ENCODE measurements at regions not wholly inside any gene's neighbourhood (a gene's known extent, or its start where the extent isn't known, plus 50 kb on each side); places are given as distances from the start of the nearest gene placed in this dataset.

DNA sequence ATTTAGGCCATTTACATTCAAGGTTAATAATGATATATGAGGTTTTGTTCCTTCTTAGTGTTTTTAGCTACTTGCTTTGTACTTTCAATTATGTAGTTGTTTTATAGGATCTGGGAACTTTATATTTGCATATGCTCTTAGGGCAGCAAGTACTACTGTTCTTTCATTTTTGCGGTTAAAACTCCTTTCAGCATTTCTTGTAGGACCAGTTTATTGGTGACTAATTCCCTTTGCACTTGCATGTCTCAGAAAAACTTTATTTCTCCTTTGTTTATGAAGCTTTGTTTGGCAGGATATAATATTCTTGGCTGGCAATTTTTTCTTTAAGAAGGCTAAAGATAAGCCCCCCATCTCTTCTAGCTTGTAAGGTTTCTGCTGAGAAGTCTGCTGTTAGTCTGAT is 131.3 kb upstream of the CDH8 start:
- no peak overlapping the region for H3K4me3 ChIP-seq (ENCODE audit: low read depth, low read length)
- no peak for DNase-seq (ENCODE audit: low read depth, low spot score)
- in situ Hi-C loops (cut with HindIII; ENCODE audit: low sequenced_read_pairs) = no loop called here
- TF ChIP-seq, protein P1, sequence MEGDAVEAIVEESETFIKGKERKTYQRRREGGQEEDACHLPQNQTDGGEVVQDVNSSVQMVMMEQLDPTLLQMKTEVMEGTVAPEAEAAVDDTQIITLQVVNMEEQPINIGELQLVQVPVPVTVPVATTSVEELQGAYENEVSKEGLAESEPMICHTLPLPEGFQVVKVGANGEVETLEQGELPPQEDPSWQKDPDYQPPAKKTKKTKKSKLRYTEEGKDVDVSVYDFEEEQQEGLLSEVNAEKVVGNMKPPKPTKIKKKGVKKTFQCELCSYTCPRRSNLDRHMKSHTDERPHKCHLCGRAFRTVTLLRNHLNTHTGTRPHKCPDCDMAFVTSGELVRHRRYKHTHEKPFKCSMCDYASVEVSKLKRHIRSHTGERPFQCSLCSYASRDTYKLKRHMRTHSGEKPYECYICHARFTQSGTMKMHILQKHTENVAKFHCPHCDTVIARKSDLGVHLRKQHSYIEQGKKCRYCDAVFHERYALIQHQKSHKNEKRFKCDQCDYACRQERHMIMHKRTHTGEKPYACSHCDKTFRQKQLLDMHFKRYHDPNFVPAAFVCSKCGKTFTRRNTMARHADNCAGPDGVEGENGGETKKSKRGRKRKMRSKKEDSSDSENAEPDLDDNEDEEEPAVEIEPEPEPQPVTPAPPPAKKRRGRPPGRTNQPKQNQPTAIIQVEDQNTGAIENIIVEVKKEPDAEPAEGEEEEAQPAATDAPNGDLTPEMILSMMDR (IDR thresholded peaks at IDR 0.05; ENCODE audit: low read depth, low read length) = no peak

GRCh38 chr16:62157544-62157943 is 121.3 kb upstream of the CDH8 start:
- no peak for DNase-seq (ENCODE audit: low read depth, low spot score)
- in situ Hi-C loops (cut with HindIII; ENCODE audit: low sequenced_read_pairs) = no loop called here
- TF ChIP-seq, protein P1 (IDR thresholded peaks at IDR 0.05; ENCODE audit: low read depth, low read length) = no peak
- no peak overlapping the region for H3K4me3 ChIP-seq (ENCODE audit: low read depth, low read length)

DNA sequence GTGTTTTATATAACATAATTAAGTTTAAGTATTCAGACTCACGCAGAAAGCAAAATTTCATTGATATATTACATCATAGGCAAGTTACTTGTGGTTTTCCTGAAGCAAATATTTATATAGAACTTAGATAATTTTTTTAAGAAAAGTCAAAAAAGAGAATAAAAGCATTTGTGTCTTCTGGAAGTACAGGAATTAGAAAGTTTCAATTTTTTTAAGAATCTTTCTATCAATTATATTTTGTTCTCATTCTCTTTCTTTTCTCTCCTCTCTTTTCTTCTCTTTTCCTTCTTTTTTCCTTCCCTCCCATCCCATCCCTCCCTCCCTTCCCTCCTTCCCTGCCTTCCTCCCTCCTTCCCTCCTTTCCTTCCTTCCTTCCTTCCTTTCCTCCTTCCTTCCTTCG is 120.7 kb upstream of the CDH8 start:
- no peak overlapping the region for H3K4me3 ChIP-seq (ENCODE audit: low read depth, low read length)
- TF ChIP-seq, protein P1 (IDR thresholded peaks at IDR 0.05; ENCODE audit: low read depth, low read length) = no peak
- in situ Hi-C loops (cut with HindIII; ENCODE audit: low sequenced_read_pairs) = no loop called here
- no peak for DNase-seq (ENCODE audit: low read depth, low spot score)

- in situ Hi-C loops (cut with HindIII; ENCODE audit: low sequenced_read_pairs) = no loop called here
- TF ChIP-seq, protein P1 (IDR thresholded peaks at IDR 0.05; ENCODE audit: low read depth, low read length) = no peak
- no peak overlapping the region for H3K4me3 ChIP-seq (ENCODE audit: low read depth, low read length)
- peak; percentile 18 for DNase-seq (ENCODE audit: low read depth, low spot score)
These were observed 113.4 kb upstream of the CDH8 start for GRCh38 chr16:62149631-62150030.

- TF ChIP-seq, protein P1 (IDR thresholded peaks at IDR 0.05; ENCODE audit: low read depth, low read length) = no peak
- in situ Hi-C loops (cut with HindIII; ENCODE audit: low sequenced_read_pairs) = no loop called here
- no peak overlapping the region for H3K4me3 ChIP-seq (ENCODE audit: low read depth, low read length)
- DNase-seq (ENCODE audit: low read depth, low spot score) = no peak
These were observed 101.8 kb upstream of the CDH8 start for GRCh38 chr16:62137996-62138395.

- in situ Hi-C loops (cut with HindIII; ENCODE audit: low sequenced_read_pairs) = no loop called here
These were observed 99.7 kb upstream of the CDH8 start for GRCh38 chr16:62135911-62136310.

More at GRCh38 chr16:62135911-62136310, 99.7 kb upstream of the CDH8 start:
- DNase-seq (ENCODE audit: low read depth, low spot score) = peak; percentile 49
- no peak overlapping the region for H3K4me3 ChIP-seq (ENCODE audit: low read depth, low read length)
- TF ChIP-seq, protein P1 (IDR thresholded peaks at IDR 0.05; ENCODE audit: low read depth, low read length) = no peak
